KMS-11 (cell line): ENCODE measurements at regions not wholly inside any gene's neighbourhood (a gene's known extent, or its start where the extent isn't known, plus 50 kb on each side); places are given as distances from the start of the nearest gene placed in this dataset.

Experiments
- H2AFZ ChIP-seq: fragments of 200-600 bp; sonication (generic); 2 replicates; pipeline ENCODE4 v1.6.1; 2016; ENCODE audit warnings: antibody characterized with exemption, mixed run types, low read depth
- H3K27ac ChIP-seq: fragments of 200-600 bp; sonication (generic); 2 replicates; pipeline ENCODE4 v1.6.1; 2016; ENCODE audit warnings: mild to moderate bottlenecking, mixed run types
- H3K27me3 ChIP-seq: fragments of 200-600 bp; sonication (generic); 2 replicates; pipeline ENCODE4 v1.6.1; 2017; ENCODE audit warnings: mild to moderate bottlenecking, low read depth, mixed run types, moderate library complexity; ENCODE audit not compliant: insufficient read depth
- H3K36me3 ChIP-seq: fragments of 200-600 bp; sonication (generic); 2 replicates; pipeline ENCODE4 v1.6.1; 2017; ENCODE audit warnings: mild to moderate bottlenecking, mixed run types; ENCODE audit not compliant: insufficient read depth
- H3K4me1 ChIP-seq: fragments of 200-600 bp; sonication (generic); 2 replicates; pipeline ENCODE4 v1.6.1; 2016; ENCODE audit warnings: mild to moderate bottlenecking, low read depth, mixed run types; ENCODE audit not compliant: poor library complexity, severe bottlenecking
- H3K4me2 ChIP-seq: fragments of 200-600 bp; sonication (generic); 2 replicates; pipeline ENCODE4 v1.7.0; 2016; ENCODE audit warnings: mild to moderate bottlenecking, mixed run types
- H3K4me3 ChIP-seq: fragments of 200-600 bp; sonication (generic); IDR thresholded peaks from 2 replicates; pipeline ENCODE4 v1.6.1; 2017; ENCODE audit warnings: low read depth, low read length, mixed read lengths; ENCODE audit not compliant: insufficient read depth
- H3K79me2 ChIP-seq: fragments of 200-600 bp; sonication (generic); 2 replicates; pipeline ENCODE4 v1.6.1; 2016; ENCODE audit warnings: low read depth, mixed run types; ENCODE audit not compliant: insufficient read depth
- H3K9ac ChIP-seq: fragments of 200-600 bp; sonication (generic); 2 replicates; pipeline ENCODE4 v1.6.1; 2016; ENCODE audit warnings: mild to moderate bottlenecking, mixed run types
- H4K20me1 ChIP-seq: fragments of 200-600 bp; sonication (generic); 2 replicates; pipeline ENCODE4 v1.6.1; 2016; ENCODE audit warnings: mild to moderate bottlenecking, mixed run types; ENCODE audit not compliant: insufficient read depth
- TF ChIP-seq, protein P1 (sequence below): fragments of 200-600 bp; sonication (generic); conservative IDR thresholded peaks from 2 replicates; pipeline ENCODE4 v1.6.1; 2017; ENCODE audit warnings: low read depth, mild to moderate bottlenecking, antibody characterized with exemption, low read length, moderate library complexity, mixed read lengths

DNA sequence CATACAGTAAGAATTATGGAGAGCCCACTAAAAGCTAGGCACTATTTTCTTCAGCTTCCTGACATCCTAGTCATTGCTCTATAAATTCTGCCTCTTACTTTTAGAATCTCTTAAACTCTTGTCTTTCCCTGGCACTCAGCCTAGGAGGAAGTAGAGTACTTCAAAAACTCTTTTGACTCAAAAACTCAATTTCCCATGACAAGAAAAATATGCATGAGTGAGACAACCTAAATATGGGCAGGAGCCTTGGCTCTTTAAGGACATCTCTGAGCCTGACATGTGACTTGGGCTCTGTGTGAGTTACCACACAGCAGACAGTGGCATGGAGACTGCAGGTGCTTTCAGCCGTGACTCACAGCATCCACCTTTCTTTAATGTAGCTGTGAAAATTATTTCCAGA is 97.5 kb upstream of the CCDC179 start:
- Histone ChIP-seq H3K36me3 (no peaks in the 10 kb centered on the region), H3K79me2 (no peaks in the 10 kb centered on the region), H3K27ac (no peak overlapping the region), H3K4me2 (no peak overlapping the region), H4K20me1 (no peaks in the 10 kb centered on the region), H3K9ac (no peak overlapping the region), H3K4me1 (no peaks in the 10 kb centered on the region), H3K27me3 (no peaks in the 10 kb centered on the region), H2AFZ (no peak overlapping the region), H3K4me3 (no peak overlapping the region)
- TF ChIP-seq, protein P1, sequence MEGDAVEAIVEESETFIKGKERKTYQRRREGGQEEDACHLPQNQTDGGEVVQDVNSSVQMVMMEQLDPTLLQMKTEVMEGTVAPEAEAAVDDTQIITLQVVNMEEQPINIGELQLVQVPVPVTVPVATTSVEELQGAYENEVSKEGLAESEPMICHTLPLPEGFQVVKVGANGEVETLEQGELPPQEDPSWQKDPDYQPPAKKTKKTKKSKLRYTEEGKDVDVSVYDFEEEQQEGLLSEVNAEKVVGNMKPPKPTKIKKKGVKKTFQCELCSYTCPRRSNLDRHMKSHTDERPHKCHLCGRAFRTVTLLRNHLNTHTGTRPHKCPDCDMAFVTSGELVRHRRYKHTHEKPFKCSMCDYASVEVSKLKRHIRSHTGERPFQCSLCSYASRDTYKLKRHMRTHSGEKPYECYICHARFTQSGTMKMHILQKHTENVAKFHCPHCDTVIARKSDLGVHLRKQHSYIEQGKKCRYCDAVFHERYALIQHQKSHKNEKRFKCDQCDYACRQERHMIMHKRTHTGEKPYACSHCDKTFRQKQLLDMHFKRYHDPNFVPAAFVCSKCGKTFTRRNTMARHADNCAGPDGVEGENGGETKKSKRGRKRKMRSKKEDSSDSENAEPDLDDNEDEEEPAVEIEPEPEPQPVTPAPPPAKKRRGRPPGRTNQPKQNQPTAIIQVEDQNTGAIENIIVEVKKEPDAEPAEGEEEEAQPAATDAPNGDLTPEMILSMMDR: no peak

GRCh38 chr11:22974251-22974650 is 114.0 kb upstream of the CCDC179 start:
- Histone ChIP-seq H4K20me1 (no peaks in the 10 kb centered on the region), H3K79me2 (no peaks in the 10 kb centered on the region), H3K36me3 (no peaks in the 10 kb centered on the region), H3K4me3 (no peak overlapping the region), H2AFZ (no peak overlapping the region), H3K4me2 (no peak overlapping the region), H3K9ac (no peak overlapping the region), H3K27ac (no peak overlapping the region), H3K4me1 (no peaks in the 10 kb centered on the region), H3K27me3 (no peaks in the 10 kb centered on the region)
- TF ChIP-seq, protein P1: no peak

DNA sequence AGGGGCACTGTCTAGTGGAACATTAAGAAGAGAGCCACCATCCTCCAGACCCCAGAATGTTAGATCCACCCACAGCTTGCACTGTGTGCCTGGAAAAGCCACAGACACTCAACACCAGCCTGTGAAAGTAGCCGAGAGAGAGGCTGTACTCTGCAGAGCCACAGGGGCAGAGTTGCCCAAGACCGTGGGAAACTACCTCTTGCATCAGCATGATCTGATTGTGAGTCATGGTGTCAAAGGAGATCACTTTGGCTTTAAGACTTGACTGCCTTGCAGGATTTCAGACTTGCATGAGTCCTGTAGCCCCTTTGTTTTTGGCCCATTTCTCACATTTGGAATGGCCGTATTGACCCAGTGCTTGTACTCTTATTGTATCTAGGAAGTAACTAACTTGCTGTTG is 115.9 kb upstream of the CCDC179 start:
- H3K4me2 ChIP-seq: no peak overlapping the region
- no peak overlapping the region for H3K4me3 ChIP-seq
- no peak overlapping the region for H2AFZ ChIP-seq
- H4K20me1 ChIP-seq: no peaks in the 10 kb centered on the region
- H3K27me3 ChIP-seq: no peaks in the 10 kb centered on the region
- no peaks in the 10 kb centered on the region for H3K4me1 ChIP-seq
- no peaks in the 10 kb centered on the region for H3K36me3 ChIP-seq
- no peaks in the 10 kb centered on the region for H3K79me2 ChIP-seq
- no peak overlapping the region for H3K9ac ChIP-seq
- TF ChIP-seq, protein P1: no peak
- H3K27ac ChIP-seq: no peak overlapping the region

- Histone ChIP-seq H3K27me3 (no peaks in the 10 kb centered on the region), H3K4me1 (no peaks in the 10 kb centered on the region), H3K27ac (no peak overlapping the region), H2AFZ (no peak overlapping the region), H3K79me2 (no peaks in the 10 kb centered on the region), H3K4me2 (no peak overlapping the region), H3K9ac (no peak overlapping the region), H4K20me1 (no peaks in the 10 kb centered on the region), H3K36me3 (no peaks in the 10 kb centered on the region), H3K4me3 (no peak overlapping the region)
- TF ChIP-seq, protein P1: no peak
Measured at GRCh38 chr11:22982903-22983302, 122.6 kb upstream of the CCDC179 start.

DNA sequence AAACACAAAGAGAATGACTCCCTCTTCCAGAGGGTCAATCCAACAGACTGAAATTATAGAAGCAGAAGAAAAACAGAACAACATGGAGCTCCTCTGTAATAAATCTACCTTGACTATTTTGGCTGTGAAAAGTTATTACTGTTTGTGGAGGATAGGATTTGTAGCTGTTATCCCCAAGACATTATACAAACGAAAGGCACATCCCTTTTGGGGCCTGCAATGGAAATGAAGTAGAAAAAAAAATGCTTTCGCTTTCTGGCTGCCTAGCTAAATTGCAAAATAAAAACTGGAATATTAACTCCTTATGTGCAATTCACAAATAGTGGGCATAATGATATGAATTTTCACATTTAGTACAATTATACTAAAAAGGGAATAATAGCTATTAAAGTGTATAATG is 123.8 kb upstream of the CCDC179 start:
- H3K79me2 ChIP-seq: no peaks in the 10 kb centered on the region
- no peaks in the 10 kb centered on the region for H4K20me1 ChIP-seq
- no peak overlapping the region for H3K9ac ChIP-seq
- no peak overlapping the region for H3K4me2 ChIP-seq
- H3K4me1 ChIP-seq: no peaks in the 10 kb centered on the region
- TF ChIP-seq, protein P1: no peak
- H3K27me3 ChIP-seq: no peaks in the 10 kb centered on the region
- H3K27ac ChIP-seq: no peak overlapping the region
- no peak overlapping the region for H3K4me3 ChIP-seq
- H3K36me3 ChIP-seq: no peaks in the 10 kb centered on the region
- no peak overlapping the region for H2AFZ ChIP-seq
